ENCODE measurements at regions not wholly inside any gene's neighbourhood (a gene's known extent, or its start where the extent isn't known, plus 50 kb on each side); places are given as distances from the start of the nearest gene placed in this dataset.

DNA sequence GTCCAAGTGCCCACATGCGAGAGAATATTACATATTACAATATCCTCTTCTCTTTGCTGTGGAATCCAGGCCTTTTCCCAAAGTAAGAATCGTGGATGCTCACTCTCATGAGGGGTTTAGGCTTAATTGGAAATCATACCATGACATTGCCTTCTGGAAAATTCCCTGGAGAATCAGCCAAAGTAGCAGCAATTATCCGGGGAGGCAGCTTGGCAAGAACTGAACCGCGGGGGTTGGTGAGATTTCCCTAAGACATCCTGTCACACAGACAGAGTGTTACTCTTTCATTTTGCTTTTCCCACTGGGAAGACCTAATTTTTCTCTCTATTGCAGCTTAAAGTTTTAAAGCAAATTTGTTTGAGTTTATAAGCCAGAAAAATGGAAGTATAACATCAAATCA, 463.6 kb upstream of the DPP6 start:
- TF ChIP-seq, protein P1, sequence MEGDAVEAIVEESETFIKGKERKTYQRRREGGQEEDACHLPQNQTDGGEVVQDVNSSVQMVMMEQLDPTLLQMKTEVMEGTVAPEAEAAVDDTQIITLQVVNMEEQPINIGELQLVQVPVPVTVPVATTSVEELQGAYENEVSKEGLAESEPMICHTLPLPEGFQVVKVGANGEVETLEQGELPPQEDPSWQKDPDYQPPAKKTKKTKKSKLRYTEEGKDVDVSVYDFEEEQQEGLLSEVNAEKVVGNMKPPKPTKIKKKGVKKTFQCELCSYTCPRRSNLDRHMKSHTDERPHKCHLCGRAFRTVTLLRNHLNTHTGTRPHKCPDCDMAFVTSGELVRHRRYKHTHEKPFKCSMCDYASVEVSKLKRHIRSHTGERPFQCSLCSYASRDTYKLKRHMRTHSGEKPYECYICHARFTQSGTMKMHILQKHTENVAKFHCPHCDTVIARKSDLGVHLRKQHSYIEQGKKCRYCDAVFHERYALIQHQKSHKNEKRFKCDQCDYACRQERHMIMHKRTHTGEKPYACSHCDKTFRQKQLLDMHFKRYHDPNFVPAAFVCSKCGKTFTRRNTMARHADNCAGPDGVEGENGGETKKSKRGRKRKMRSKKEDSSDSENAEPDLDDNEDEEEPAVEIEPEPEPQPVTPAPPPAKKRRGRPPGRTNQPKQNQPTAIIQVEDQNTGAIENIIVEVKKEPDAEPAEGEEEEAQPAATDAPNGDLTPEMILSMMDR (IDR thresholded peaks at IDR 0.05), result no peak
- no peak for TF ChIP-seq POLR2A (IDR thresholded peaks at IDR 0.05)
